Omental fat pad (tissue), 3 donors: ENCODE measurements at regions not wholly inside any gene's neighbourhood (a gene's known extent, or its start where the extent isn't known, plus 50 kb on each side); places are given as distances from the start of the nearest gene placed in this dataset.
"Not testable (repeated sequence)": the region's sequence is repeated elsewhere in the genome, so short reads cannot be mapped to it uniquely, and the experiment has no call there.

ENCODE experiments used
- ATAC-seq: fragments of 150-250 bp; one replicate; pipeline ENCODE4 v1.9.1; 2016; ENCODE audit warnings: mild to moderate bottlenecking, moderate library complexity; ENCODE audit not compliant: low FRiP score
- DNase-seq: peaks from one replicate; pipeline ENCODE4 v3.0.0-alpha.2; 2019; ENCODE audit warnings: low spot score
- TF ChIP-seq, protein P1 (sequence below), 3 donors: fragments of 450-650 bp; IDR thresholded peaks; one replicate each; pipeline ENCODE4 v1.5.1; 2016 to 2017; ENCODE audit warnings: antibody characterized with exemption in 3 of 3, mild to moderate bottlenecking in 3 of 3, moderate library complexity in 2 of 3

- TF ChIP-seq, protein P1, sequence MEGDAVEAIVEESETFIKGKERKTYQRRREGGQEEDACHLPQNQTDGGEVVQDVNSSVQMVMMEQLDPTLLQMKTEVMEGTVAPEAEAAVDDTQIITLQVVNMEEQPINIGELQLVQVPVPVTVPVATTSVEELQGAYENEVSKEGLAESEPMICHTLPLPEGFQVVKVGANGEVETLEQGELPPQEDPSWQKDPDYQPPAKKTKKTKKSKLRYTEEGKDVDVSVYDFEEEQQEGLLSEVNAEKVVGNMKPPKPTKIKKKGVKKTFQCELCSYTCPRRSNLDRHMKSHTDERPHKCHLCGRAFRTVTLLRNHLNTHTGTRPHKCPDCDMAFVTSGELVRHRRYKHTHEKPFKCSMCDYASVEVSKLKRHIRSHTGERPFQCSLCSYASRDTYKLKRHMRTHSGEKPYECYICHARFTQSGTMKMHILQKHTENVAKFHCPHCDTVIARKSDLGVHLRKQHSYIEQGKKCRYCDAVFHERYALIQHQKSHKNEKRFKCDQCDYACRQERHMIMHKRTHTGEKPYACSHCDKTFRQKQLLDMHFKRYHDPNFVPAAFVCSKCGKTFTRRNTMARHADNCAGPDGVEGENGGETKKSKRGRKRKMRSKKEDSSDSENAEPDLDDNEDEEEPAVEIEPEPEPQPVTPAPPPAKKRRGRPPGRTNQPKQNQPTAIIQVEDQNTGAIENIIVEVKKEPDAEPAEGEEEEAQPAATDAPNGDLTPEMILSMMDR (IDR thresholded peaks at IDR 0.05), result no peak
- DNase-seq, result no peak
- ATAC-seq, result no peak
Observed at GRCh38 chr4:56148428-56148827, 199.7 kb downstream of the CEP135 start.

DNA sequence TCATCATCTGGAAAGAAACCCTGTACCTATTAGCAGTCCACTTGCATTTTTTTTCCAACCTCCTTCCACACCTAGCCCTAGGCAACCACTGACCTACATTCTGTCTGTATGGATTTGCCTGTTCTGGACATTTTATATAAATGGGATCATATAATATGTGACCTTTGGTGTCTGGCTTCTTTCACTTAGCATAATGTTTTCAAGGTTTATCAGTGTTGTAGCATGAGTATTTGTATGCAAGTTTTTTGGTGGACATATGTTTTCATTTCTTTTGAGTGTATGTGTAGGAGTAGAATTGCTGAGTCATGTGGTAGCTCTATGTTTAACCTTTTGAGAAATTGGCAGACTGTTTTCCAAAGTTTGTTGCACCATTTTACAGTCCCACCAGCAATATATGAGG, 198.6 kb downstream of the CEP135 start:
- DNase-seq (no peak), ATAC-seq (no peak)
- TF ChIP-seq, protein P1 (IDR thresholded peaks at IDR 0.05), result no peak

DNA sequence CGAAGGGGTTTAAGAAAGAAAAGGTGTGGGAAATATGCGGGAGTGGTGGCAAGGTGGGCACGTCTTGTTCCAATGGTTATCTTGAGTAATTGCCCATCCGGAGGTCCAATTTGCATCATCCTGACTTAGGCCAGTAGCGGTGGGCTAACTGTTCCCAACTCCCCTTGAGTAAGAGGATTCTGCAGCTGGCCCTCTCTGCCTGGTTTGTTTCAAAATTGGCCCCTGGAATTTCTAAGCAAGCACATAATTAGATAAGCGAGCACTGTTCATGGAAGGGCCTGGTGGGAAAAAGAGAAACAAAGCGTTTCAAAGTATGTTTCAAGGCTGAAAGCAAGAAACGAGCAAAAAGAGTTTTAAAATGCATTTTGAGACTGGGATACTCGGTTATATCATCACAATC, 198.2 kb downstream of the CEP135 start:
- DNase-seq (no peak), ATAC-seq (no peak)

DNA sequence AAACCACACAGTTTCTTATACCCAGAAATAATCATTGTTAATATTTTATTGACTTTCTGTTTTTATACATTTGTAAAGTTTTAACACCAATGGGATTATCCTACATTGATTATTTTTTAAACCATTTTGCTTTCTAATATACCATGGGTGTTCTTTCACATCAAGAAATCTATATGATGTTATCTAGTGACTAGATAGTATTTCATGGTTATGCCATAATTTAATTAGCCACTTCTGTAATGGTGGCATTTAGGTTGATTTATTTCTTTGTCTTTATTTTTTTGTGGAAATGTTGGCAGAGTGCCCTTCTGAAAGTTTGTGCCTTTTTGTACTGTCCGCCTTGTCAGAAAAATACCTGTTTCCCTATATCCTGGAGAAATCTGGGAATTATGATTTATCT, 193.3 kb downstream of the CEP135 start:
- TF ChIP-seq, protein P1 (IDR thresholded peaks at IDR 0.05), result no peak
- DNase-seq (no peak), ATAC-seq (no peak)

More for the DNA sequence above, 198.2 kb downstream of the CEP135 start:
- TF ChIP-seq, protein P1 (IDR thresholded peaks at IDR 0.05), result no peak

GRCh38 chr4:56139241-56139827, 190.6 kb downstream of the CEP135 start:
- TF ChIP-seq, protein P1 (IDR thresholded peaks at IDR 0.05), result no peak
- DNase-seq, result no peak
- ATAC-seq, result no peak

DNA sequence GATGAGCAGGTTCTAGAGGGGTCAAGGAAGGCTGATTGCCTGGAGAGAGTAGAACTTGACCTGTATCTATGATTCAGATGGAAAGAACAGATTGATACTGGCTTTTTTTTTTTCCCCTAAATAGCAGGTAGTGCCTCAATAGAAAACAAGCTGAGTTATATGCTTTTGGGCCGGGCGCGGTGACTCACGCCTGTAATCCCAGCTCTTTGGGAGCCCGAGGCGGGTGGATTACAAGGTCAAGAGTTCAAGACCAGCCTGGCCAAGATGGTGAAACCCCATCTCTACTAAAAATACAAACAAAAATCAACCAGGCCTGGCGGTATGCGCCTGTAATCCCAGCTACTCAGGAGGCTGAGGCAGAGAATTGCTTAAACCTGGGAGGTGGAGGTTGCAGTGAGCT, 186.1 kb downstream of the CEP135 start:
- not testable (repeated sequence) for DNase-seq, ATAC-seq

DNA sequence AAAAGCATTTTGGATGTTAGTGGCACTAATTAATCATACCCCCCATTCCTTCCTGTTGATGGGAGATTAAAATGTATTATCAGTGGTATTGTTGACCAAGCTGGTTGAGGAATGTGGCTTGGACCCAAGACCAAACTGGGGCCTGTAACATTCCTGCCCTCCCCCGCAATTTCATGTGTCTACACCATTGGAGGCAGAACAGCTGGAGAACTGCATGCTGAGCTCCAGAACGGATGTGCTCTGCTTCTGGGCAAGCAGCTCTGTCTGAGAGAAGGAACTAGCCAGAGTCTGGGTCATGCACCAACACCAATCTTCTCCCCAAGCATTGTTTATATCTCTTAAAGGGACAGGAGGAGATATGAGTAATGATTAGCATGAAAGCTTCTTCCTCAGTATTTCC, 185.5 kb downstream of the CEP135 start:
- ATAC-seq (no peak), DNase-seq (no peak)
- TF ChIP-seq, protein P1 (IDR thresholded peaks at IDR 0.05), result no peak
